ENCODE measurements at regions not wholly inside any gene's neighbourhood (a gene's known extent, or its start where the extent isn't known, plus 50 kb on each side); places are given as distances from the start of the nearest gene placed in this dataset.

DNA sequence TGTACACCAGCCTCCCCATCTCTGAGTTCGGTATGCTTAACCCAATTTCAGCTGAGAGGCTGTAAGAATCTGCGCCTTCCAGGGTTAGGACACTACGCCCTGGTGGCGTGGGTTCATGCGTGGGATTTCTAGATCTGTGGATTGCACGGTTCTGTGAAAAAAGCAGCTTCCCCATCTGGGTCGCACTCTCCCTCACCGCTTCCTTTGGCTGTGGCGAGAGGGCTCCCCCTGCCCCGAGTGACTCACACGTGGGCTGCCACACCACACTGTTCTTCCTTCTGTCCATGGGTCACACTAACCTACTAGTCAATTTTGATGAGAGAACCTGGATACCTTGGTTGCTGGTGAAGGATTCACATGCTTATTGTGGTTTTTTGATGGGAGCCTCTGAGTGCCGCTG, 256.0 kb upstream of the MAF start:
- TF ChIP-seq CTCF (IDR thresholded peaks at IDR 0.05), result no peak
- TF ChIP-seq ATF2 (CRISPR knock-in tag; IDR thresholded peaks at IDR 0.05; ENCODE audit: borderline replicate concordance, low read depth), result no peak
- no peak for TF ChIP-seq E2F4 (CRISPR knock-in tag; IDR thresholded peaks at IDR 0.05; ENCODE audit: borderline replicate concordance, low read depth)

Data from WTC11 (cell line).